Left lung (tissue), 4 donors: ENCODE measurements at regions not wholly inside any gene's neighbourhood (a gene's known extent, or its start where the extent isn't known, plus 50 kb on each side); places are given as distances from the start of the nearest gene placed in this dataset.

Source experiments
- ATAC-seq: fragments of 200-7000 bp; cut with Tn5 transposase; one replicate; pipeline ENCODE4 v1.9.1; 2020; ENCODE audit warnings: moderate library complexity
- DNase-seq, 4 donors: peaks; one replicate each; pipeline ENCODE4 v3.0.0-alpha.2; 2013 to 2020
- H3K27ac ChIP-seq, 2 donors: fragments of 200-600 bp; sonication (generic) in 1 of 2; one replicate each; pipeline versions ENCODE4 v1.5.0 to v1.8.0; 2020 to 2021
- H3K27me3 ChIP-seq, 2 donors: fragments of 200-600 bp; sonication (generic) in 1 of 2; one replicate each; pipeline versions ENCODE4 v1.5.0 to v1.8.0; 2020 to 2021
- H3K36me3 ChIP-seq, 2 donors: fragments of 200-600 bp; sonication (generic) in 1 of 2; one replicate each; pipeline versions ENCODE4 v1.5.0 to v1.8.0; 2020 to 2021
- H3K4me1 ChIP-seq, 2 donors: fragments of 200-600 bp; one replicate each; pipeline ENCODE4 v1.8.0; 2021
- H3K4me3 ChIP-seq, 2 donors: fragments of 200-600 bp; sonication (generic) in 1 of 2; one replicate each; pipeline versions ENCODE4 v1.5.0 to v1.8.0; 2020 to 2021; ENCODE audit warnings: mild to moderate bottlenecking in 1 of 2
- H3K9me3 ChIP-seq, 2 donors: fragments of 200-600 bp; sonication (generic) in 1 of 2; one replicate each; pipeline versions ENCODE4 v1.5.0 to v1.8.0; 2020 to 2021
- CTCF ChIP-seq, 2 donors: fragments of 200-600 bp; sonication (generic) in 1 of 2; IDR thresholded peaks; one replicate each; pipeline versions ENCODE4 v1.5.0 to v1.8.0; 2021; ENCODE audit warnings: antibody characterized with exemption in 2 of 2
- intact Hi-C, 2 donors: fragments of 100-400 bp; cut with DNase I; formaldehyde crosslinking; loops; one replicate each; pipeline versions ENCODE4 v1.11.2 to v1.14.2; 2022
- donor health status: DM: no; HTN: yes; CAD: no.
- donor health status: DM: no; HTN: no; CAD: no.

GRCh38 chrY:19180824-19181223, 407.3 kb upstream of the HSFY2 start:
- Histone ChIP-seq H3K27me3 (no peaks in the 10 kb centered on the region), H3K9me3 (peaks cover 0 to 7% of the 10 kb centered on the region in 2 donors), H3K36me3 (no peaks in the 10 kb centered on the region), H3K4me1 (no peaks in the 10 kb centered on the region), H3K27ac (no peak overlapping the region), H3K4me3 (no peak overlapping the region)
- no peak for DNase-seq
- no peak for ATAC-seq
- no peak for TF ChIP-seq CTCF (IDR thresholded peaks at IDR 0.05)
- intact Hi-C loops: no loop called here

- ATAC-seq (no peak), DNase-seq (no peak)
- Histone ChIP-seq H3K4me3 (no peak overlapping the region), H3K27ac (no peak overlapping the region), H3K36me3 (no peaks in the 10 kb centered on the region), H3K9me3 (no peaks in the 10 kb centered on the region), H3K27me3 (no peaks in the 10 kb centered on the region), H3K4me1 (no peaks in the 10 kb centered on the region)
- TF ChIP-seq CTCF (IDR thresholded peaks at IDR 0.05): no peak
- intact Hi-C loops: no loop called here
Observed at GRCh38 chrY:19168202-19168565, 394.6 kb upstream of the HSFY2 start.

- Histone ChIP-seq H3K27me3 (no peaks in the 10 kb centered on the region), H3K4me3 (no peak overlapping the region), H3K36me3 (no peaks in the 10 kb centered on the region), H3K9me3 (no peaks in the 10 kb centered on the region), H3K27ac (no peak overlapping the region), H3K4me1 (no peaks in the 10 kb centered on the region)
- DNase-seq: no peak
- intact Hi-C loops: no loop called here
- TF ChIP-seq CTCF (IDR thresholded peaks at IDR 0.05): no peak
- no peak for ATAC-seq
Observed at GRCh38 chrY:19167319-19168201, 394.0 kb upstream of the HSFY2 start.

GRCh38 chrY:19148783-19149182, 375.2 kb upstream of the HSFY2 start:
- DNase-seq (no peak), ATAC-seq (no peak)
- no peak overlapping the region for H3K4me3 ChIP-seq
- intact Hi-C loops: no loop called here
- H3K4me1 ChIP-seq: no peaks in the 10 kb centered on the region
- no peaks in the 10 kb centered on the region for H3K36me3 ChIP-seq
- TF ChIP-seq CTCF (IDR thresholded peaks at IDR 0.05): no peak
- no peaks in the 10 kb centered on the region for H3K9me3 ChIP-seq
- no peak overlapping the region for H3K27ac ChIP-seq
- H3K27me3 ChIP-seq: no peaks in the 10 kb centered on the region

GRCh38 chrY:19146296-19146695, 372.8 kb upstream of the HSFY2 start:
- Histone ChIP-seq H3K27ac (no peak overlapping the region), H3K27me3 (no peaks in the 10 kb centered on the region), H3K4me3 (no peak overlapping the region), H3K36me3 (no peaks in the 10 kb centered on the region), H3K4me1 (no peaks in the 10 kb centered on the region), H3K9me3 (no peaks in the 10 kb centered on the region)
- intact Hi-C loops: no loop called here
- no peak for TF ChIP-seq CTCF (IDR thresholded peaks at IDR 0.05)
- ATAC-seq: no peak
- no peak for DNase-seq
